Loucy (cell line): ENCODE measurements at regions not wholly inside any gene's neighbourhood (a gene's known extent, or its start where the extent isn't known, plus 50 kb on each side); places are given as distances from the start of the nearest gene placed in this dataset.

Experiments
- H2AFZ ChIP-seq: fragments of 200-600 bp; sonication (generic); 2 replicates; pipeline ENCODE4 v1.6.0; 2016; ENCODE audit warnings: antibody characterized with exemption, mild to moderate bottlenecking, low read length, moderate library complexity
- H3F3A ChIP-seq: fragments of 200-600 bp; 2 replicates; pipeline ENCODE4 v1.6.0; 2016; ENCODE audit warnings: antibody characterized with exemption, low read depth, mild to moderate bottlenecking
- H3K27me3 ChIP-seq: fragments of 200-600 bp; sonication (generic); 2 replicates; pipeline ENCODE4 v1.6.1; 2014; ENCODE audit warnings: low read length, mild to moderate bottlenecking; ENCODE audit not compliant: insufficient read depth, poor library complexity, severe bottlenecking
- H3K36me3 ChIP-seq: fragments of 200-600 bp; sonication (generic); 2 replicates; pipeline ENCODE4 v1.6.1; 2016; ENCODE audit warnings: low read length; ENCODE audit not compliant: insufficient read depth
- H3K4me1 ChIP-seq: fragments of 200-600 bp; sonication (generic); 2 replicates; pipeline ENCODE4 v1.5.1; 2014; ENCODE audit warnings: low read length, mild to moderate bottlenecking; ENCODE audit not compliant: insufficient read depth, poor library complexity, severe bottlenecking
- H3K4me2 ChIP-seq: fragments of 200-600 bp; sonication (generic); 2 replicates; pipeline ENCODE4 v1.6.0; 2014; ENCODE audit warnings: antibody characterized with exemption, low read length, low read depth, mild to moderate bottlenecking; ENCODE audit not compliant: poor library complexity, severe bottlenecking
- H3K4me3 ChIP-seq: fragments of 200-600 bp; sonication (generic); 2 replicates; pipeline ENCODE4 v1.5.1; 2014; ENCODE audit warnings: low read length, mild to moderate bottlenecking, mixed read lengths; ENCODE audit not compliant: poor library complexity, severe bottlenecking
- H3K79me2 ChIP-seq: fragments of 200-600 bp; sonication (generic); 2 replicates; pipeline ENCODE4 v1.6.1; 2014; ENCODE audit warnings: low read length; ENCODE audit not compliant: insufficient read depth
- H3K9ac ChIP-seq: fragments of 200-600 bp; sonication (generic); 2 replicates; pipeline ENCODE4 v1.6.0; 2014; ENCODE audit warnings: mild to moderate bottlenecking, low read depth, low read length, moderate library complexity; ENCODE audit not compliant: poor library complexity, severe bottlenecking
- H3K9me2 ChIP-seq: fragments of 200-600 bp; sonication (generic); replicated peaks from 2 replicates; pipeline ENCODE4 v1.6.1; 2016; ENCODE audit warnings: low read depth, low read length, mixed read lengths
- H3K9me3 ChIP-seq: fragments of 200-600 bp; sonication (generic); 2 replicates; pipeline ENCODE4 v1.6.1; 2014; ENCODE audit warnings: mild to moderate bottlenecking, antibody characterized with exemption, low read length, low read depth; ENCODE audit not compliant: insufficient read depth
- H4K20me1 ChIP-seq: fragments of 200-600 bp; sonication (generic); 2 replicates; pipeline ENCODE4 v1.6.0; 2014; ENCODE audit warnings: antibody characterized with exemption, low read length, mild to moderate bottlenecking; ENCODE audit not compliant: insufficient read depth, poor library complexity, severe bottlenecking
- EZH2phosphoT487 ChIP-seq: fragments of 200-600 bp; IDR thresholded peaks from 2 replicates; pipeline ENCODE4 v1.6.1; 2018; ENCODE audit warnings: antibody characterized with exemption, mild to moderate bottlenecking, moderate library complexity, borderline replicate concordance
- TF ChIP-seq, protein P1 (sequence below): fragments of 200-600 bp; sonication (generic); conservative IDR thresholded peaks from 2 replicates; pipeline ENCODE4 v1.5.1; 2014; ENCODE audit warnings: mild to moderate bottlenecking, antibody characterized with exemption, low read length

DNA sequence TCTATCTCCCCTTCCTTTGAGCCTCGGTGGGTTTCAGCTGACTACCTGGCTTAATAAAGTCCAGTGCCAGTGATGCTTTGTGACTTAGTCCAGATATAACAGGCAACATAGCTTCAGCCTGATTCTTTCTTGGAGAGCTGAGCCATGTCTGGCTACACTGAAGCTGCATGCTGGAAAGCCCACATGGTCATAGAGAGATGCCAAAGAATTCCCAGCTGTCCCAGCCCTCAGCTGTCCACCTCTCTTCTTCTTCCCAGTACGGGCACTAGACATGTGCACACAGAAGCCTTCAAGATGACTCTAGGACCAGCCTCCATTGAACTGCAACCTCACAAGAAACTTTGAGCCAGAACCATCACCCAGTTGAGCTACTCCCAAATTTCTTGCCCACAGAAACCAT, 154.1 kb upstream of the MYLIP start:
- H3K4me1 ChIP-seq = peaks cover 11% of the 10 kb centered on the region
- H3K79me2 ChIP-seq = no peaks in the 10 kb centered on the region
- H3F3A ChIP-seq = no peaks in the 10 kb centered on the region
- H3K9me2 ChIP-seq = no peaks in the 10 kb centered on the region
- H3K4me3 ChIP-seq = no peak overlapping the region
- TF ChIP-seq EZH2phosphoT487 = no peak
- TF ChIP-seq, protein P1, sequence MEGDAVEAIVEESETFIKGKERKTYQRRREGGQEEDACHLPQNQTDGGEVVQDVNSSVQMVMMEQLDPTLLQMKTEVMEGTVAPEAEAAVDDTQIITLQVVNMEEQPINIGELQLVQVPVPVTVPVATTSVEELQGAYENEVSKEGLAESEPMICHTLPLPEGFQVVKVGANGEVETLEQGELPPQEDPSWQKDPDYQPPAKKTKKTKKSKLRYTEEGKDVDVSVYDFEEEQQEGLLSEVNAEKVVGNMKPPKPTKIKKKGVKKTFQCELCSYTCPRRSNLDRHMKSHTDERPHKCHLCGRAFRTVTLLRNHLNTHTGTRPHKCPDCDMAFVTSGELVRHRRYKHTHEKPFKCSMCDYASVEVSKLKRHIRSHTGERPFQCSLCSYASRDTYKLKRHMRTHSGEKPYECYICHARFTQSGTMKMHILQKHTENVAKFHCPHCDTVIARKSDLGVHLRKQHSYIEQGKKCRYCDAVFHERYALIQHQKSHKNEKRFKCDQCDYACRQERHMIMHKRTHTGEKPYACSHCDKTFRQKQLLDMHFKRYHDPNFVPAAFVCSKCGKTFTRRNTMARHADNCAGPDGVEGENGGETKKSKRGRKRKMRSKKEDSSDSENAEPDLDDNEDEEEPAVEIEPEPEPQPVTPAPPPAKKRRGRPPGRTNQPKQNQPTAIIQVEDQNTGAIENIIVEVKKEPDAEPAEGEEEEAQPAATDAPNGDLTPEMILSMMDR = no peak
- H3K4me2 ChIP-seq = no peak overlapping the region
- H2AFZ ChIP-seq = no peak overlapping the region
- H3K27me3 ChIP-seq = no peaks in the 10 kb centered on the region
- no peaks in the 10 kb centered on the region for H3K9me3 ChIP-seq
- H4K20me1 ChIP-seq = no peaks in the 10 kb centered on the region
- H3K36me3 ChIP-seq = no peaks in the 10 kb centered on the region
- H3K9ac ChIP-seq = no peak overlapping the region

DNA sequence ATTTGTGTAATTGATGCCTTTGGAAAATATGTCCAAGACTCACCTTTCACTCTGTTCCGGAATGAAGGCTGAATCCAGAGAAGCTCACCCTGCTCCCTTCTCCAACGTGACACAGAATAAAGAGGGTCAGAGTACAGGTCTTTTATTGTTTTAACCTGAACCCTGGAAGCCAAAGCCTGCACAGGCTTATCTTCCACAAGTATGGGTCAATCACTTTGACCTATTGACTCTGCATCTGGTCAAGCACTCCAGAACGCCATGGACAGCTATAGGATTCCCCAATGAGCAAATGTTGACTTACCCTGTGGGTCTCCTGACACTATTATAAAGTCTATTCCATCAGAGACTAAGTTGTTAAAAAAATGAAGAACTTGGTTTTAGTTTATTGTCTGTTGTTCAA, 158.4 kb upstream of the MYLIP start:
- Histone ChIP-seq H3K4me1 (peaks cover 12% of the 10 kb centered on the region), H3K9me2 (no peaks in the 10 kb centered on the region), H3K9ac (no peak overlapping the region), H3K36me3 (no peaks in the 10 kb centered on the region), H3K9me3 (no peaks in the 10 kb centered on the region), H3F3A (no peaks in the 10 kb centered on the region), H3K4me3 (no peak overlapping the region), H2AFZ (no peak overlapping the region), H3K27me3 (no peaks in the 10 kb centered on the region), H4K20me1 (no peaks in the 10 kb centered on the region), H3K79me2 (no peaks in the 10 kb centered on the region), H3K4me2 (no peak overlapping the region)
- TF ChIP-seq EZH2phosphoT487 = no peak
- TF ChIP-seq, protein P1 = no peak

DNA sequence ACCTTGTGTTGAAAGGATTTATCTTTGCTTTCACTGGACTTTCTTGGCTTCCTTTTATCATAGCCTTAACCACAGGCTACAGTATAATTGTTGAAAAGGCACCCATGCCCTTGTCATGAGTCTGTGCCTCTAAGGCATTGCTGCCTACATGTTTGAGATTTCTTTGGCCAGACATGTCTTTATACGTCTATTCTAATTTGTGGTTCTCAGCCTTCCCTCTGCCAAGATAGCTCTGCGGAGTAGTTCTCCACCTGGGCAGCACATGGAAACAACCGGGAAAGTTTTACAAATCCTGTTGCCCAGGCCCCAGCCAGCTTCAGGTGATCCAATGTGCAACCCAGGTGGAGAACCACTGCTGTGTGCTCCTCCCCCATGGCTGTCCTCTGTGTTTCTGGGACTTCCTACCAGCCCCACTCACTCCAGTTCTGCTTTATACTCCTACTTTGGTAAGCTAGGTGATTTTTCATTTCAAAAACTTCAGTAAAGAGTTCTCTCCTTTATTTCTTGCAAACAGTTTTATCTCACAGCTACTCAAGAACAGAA, 159.6 kb upstream of the MYLIP start:
- no peak overlapping the region for H2AFZ ChIP-seq

More for the DNA sequence above, 159.6 kb upstream of the MYLIP start:
- H3K4me1 ChIP-seq = peaks cover 12% of the 10 kb centered on the region
- H3K79me2 ChIP-seq = no peaks in the 10 kb centered on the region
- no peak overlapping the region for H3K9ac ChIP-seq
- H3K4me3 ChIP-seq = no peak overlapping the region
- H3K4me2 ChIP-seq = no peak overlapping the region
- no peaks in the 10 kb centered on the region for H3K9me2 ChIP-seq
- H3K9me3 ChIP-seq = no peaks in the 10 kb centered on the region
- H3K36me3 ChIP-seq = no peaks in the 10 kb centered on the region
- TF ChIP-seq, protein P1 = no peak
- H3F3A ChIP-seq = no peaks in the 10 kb centered on the region
- no peaks in the 10 kb centered on the region for H3K27me3 ChIP-seq
- H4K20me1 ChIP-seq = no peaks in the 10 kb centered on the region
